HFFc6 (cell line): ENCODE measurements at regions not wholly inside any gene's neighbourhood (a gene's known extent, or its start where the extent isn't known, plus 50 kb on each side); places are given as distances from the start of the nearest gene placed in this dataset.

Source experiments
- DNase-seq: peaks from one replicate; pipeline ENCODE4 v3.0.0-alpha.2; 2018
- H3K27ac Mint-ChIP-seq: 2 replicates; pipeline ENCODE4 v1.8.0; 2020; ENCODE audit warnings: mild to moderate bottlenecking, mixed read lengths
- H3K27me3 Mint-ChIP-seq: 2 replicates; pipeline ENCODE4 v1.8.0; 2021; ENCODE audit warnings: mild to moderate bottlenecking, moderate library complexity, mixed read lengths; ENCODE audit not compliant: insufficient read depth
- H3K36me3 Mint-ChIP-seq: 2 replicates; pipeline ENCODE4 v1.8.0; 2021; ENCODE audit warnings: low read depth, mixed read lengths
- H3K4me1 Mint-ChIP-seq: 2 replicates; pipeline ENCODE4 v1.8.0; 2020; ENCODE audit warnings: low read depth, mixed read lengths
- H3K4me3 Mint-ChIP-seq: 2 replicates; pipeline ENCODE4 v1.8.0; 2020; ENCODE audit warnings: mild to moderate bottlenecking, moderate library complexity, mixed read lengths
- H3K9me3 Mint-ChIP-seq: 2 replicates; pipeline ENCODE4 v1.8.0; 2020; ENCODE audit warnings: mild to moderate bottlenecking, mixed read lengths
- TF ChIP-seq, protein P1 (sequence below): fragments of 200-600 bp; sonication (generic); IDR thresholded peaks from 2 replicates; pipeline ENCODE4 v1.5.0; 2021; ENCODE audit warnings: antibody characterized with exemption, mild to moderate bottlenecking

DNA sequence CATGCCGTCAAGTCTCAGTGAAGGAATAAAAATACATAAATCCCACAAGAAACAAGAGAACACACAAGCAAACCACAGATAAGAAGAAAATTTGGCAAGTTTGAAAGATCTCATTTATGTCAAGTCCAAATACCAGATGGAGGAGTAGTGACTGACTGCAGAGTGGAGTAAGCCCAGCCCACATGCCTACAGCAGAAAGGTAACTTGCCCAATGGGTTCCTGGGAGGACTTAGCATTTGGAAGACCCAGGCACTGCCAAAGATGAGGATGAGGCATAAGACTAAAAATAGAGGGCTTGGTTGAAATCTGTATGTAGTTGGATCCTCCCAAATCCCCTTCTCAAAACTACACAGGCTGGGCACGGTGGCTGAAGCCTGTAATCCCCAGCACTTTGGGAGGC is 70.8 kb downstream of the ZNF648 start:
- no peak overlapping the region for H3K4me3 Mint-ChIP-seq
- H3K9me3 Mint-ChIP-seq = peaks cover 14% of the 10 kb centered on the region
- DNase-seq = no peak
- no peaks in the 10 kb centered on the region for H3K4me1 Mint-ChIP-seq
- H3K27ac Mint-ChIP-seq = no peak overlapping the region
- no peaks in the 10 kb centered on the region for H3K36me3 Mint-ChIP-seq
- no peaks in the 10 kb centered on the region for H3K27me3 Mint-ChIP-seq
- TF ChIP-seq, protein P1, sequence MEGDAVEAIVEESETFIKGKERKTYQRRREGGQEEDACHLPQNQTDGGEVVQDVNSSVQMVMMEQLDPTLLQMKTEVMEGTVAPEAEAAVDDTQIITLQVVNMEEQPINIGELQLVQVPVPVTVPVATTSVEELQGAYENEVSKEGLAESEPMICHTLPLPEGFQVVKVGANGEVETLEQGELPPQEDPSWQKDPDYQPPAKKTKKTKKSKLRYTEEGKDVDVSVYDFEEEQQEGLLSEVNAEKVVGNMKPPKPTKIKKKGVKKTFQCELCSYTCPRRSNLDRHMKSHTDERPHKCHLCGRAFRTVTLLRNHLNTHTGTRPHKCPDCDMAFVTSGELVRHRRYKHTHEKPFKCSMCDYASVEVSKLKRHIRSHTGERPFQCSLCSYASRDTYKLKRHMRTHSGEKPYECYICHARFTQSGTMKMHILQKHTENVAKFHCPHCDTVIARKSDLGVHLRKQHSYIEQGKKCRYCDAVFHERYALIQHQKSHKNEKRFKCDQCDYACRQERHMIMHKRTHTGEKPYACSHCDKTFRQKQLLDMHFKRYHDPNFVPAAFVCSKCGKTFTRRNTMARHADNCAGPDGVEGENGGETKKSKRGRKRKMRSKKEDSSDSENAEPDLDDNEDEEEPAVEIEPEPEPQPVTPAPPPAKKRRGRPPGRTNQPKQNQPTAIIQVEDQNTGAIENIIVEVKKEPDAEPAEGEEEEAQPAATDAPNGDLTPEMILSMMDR = no peak

DNA sequence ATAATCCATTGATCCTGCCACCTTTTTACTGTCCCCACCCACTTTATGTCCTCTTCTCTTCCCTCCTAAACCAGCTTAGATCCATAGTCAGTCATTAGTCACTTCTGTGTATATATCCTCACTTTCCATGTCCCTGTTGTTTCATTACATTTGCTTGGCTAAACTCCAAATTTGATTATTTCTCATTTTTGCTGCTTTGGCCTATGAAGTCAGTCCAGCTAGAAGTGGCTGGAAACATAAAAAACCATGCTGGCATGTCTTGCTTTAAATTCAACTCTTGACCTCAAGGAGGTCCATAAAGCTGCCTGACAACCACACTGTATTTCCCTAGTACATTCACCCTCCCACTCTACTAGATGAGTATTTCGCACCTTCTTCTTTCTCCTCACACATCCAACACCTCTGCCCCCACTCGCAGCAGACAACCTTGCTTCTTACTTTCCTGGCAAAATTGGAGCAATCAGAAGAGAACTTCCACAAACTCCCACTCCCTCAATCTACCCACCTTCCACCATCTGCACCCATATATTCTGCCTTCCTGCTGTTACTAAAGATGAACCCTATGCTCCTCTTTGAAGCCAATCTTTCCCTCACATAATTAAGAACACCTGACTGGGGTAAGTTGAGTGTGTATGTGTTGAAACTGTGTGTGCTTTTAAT is 72.1 kb downstream of the ZNF648 start:
- DNase-seq = no peak
- Mint-ChIP-seq H3K4me1 (no peaks in the 10 kb centered on the region), H3K36me3 (no peaks in the 10 kb centered on the region), H3K9me3 (peaks cover 20% of the 10 kb centered on the region), H3K27ac (no peak overlapping the region), H3K4me3 (no peak overlapping the region), H3K27me3 (peaks cover 1% of the 10 kb centered on the region; the same call in 1 of the 2 replicates)
- TF ChIP-seq, protein P1 = no peak

DNA sequence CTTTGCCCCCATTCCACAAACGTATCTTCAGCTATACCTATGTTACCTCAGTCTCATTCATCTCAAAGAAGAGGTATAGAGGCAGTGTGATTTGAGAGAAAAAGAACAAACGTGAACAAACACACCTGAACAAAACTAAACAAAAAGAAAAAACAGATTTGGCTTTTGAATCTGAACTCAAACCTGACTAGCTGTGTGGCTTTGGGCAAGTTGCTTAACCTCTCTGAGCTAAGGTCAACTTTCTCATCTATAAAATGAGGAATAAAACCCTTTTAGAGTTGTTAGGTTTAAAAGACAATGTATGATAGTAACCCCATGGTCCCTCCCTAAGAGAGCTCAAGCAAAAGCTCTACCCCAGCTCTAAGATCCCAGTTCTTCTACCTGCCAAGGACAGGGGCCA is 73.5 kb downstream of the ZNF648 start:
- H3K4me1 Mint-ChIP-seq = no peaks in the 10 kb centered on the region
- no peak for DNase-seq
- TF ChIP-seq, protein P1 = no peak
- peaks cover 23% of the 10 kb centered on the region for H3K9me3 Mint-ChIP-seq
- H3K4me3 Mint-ChIP-seq = no peak overlapping the region
- peaks cover 1% of the 10 kb centered on the region; the same call in 1 of the 2 replicates for H3K27me3 Mint-ChIP-seq
- H3K27ac Mint-ChIP-seq = no peak overlapping the region
- H3K36me3 Mint-ChIP-seq = no peaks in the 10 kb centered on the region

DNA sequence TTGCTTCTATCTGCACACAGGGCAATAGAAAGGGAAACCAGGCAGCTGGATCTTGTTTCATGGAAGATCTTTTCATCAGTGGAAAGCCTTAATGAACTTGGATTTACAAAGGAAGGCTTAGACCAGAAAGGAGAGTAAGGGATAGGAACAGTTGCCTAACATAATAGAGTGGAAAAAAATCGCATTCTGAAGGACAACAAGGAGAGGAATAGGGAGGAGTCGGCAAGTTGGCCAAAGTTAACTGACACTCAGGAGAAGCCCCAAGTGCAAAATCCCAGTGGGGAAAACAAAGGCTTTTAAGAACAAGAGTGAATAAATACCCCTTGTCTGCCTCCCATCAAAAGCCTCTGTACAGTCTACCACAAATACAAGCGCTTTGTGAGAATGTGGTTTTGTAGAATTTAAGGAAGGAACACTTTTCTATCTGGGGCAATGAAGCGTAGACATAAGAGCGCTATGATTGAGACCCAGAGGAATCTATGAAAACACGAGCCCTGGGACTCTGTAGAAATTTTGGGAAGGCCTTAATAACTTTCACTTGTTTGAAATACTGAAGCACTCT is 74.1 kb downstream of the ZNF648 start:
- no peak overlapping the region for H3K4me3 Mint-ChIP-seq
- H3K27me3 Mint-ChIP-seq = peaks cover 1% of the 10 kb centered on the region; the same call in 1 of the 2 replicates
- no peak overlapping the region for H3K27ac Mint-ChIP-seq

DNA sequence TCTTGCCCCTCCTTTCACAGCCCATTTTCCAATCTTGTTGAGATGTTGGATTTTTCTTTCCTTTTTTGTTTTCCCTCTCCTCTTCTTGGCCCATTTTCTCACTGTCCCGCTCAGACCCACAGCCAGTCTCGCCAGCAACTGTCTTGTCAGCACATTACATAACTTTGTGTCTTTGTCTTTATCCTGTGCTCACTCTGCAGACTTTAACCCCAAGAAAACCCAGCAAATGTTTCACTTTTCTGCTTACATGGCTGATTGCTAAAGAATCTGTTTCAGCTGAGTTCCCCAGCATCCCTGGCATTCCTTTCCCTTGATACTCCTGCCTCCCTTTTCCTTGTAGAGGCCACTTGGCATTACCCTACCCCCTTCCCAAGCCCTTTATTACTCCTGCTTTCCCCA is 74.6 kb downstream of the ZNF648 start:
- Mint-ChIP-seq H3K27ac (no peak overlapping the region), H3K36me3 (no peaks in the 10 kb centered on the region), H3K4me1 (no peaks in the 10 kb centered on the region), H3K27me3 (peaks cover 1% of the 10 kb centered on the region; the same call in 1 of the 2 replicates), H3K4me3 (no peak overlapping the region), H3K9me3 (peaks cover 27% of the 10 kb centered on the region)
- no peak for DNase-seq
- TF ChIP-seq, protein P1 = no peak

More for the DNA sequence above, 74.1 kb downstream of the ZNF648 start:
- TF ChIP-seq, protein P1 = no peak
- Mint-ChIP-seq H3K9me3 (peaks cover 27% of the 10 kb centered on the region), H3K4me1 (no peaks in the 10 kb centered on the region), H3K36me3 (no peaks in the 10 kb centered on the region)
- no peak for DNase-seq
